Sigmoid colon (tissue), 4 donors: ENCODE measurements at regions not wholly inside any gene's neighbourhood (a gene's known extent, or its start where the extent isn't known, plus 50 kb on each side); places are given as distances from the start of the nearest gene placed in this dataset.

Experiments used
- EP300 ChIP-seq, 4 donors: sonication (generic); formaldehyde crosslinking; IDR thresholded peaks; one replicate each; pipeline ENCODE4 v1.6.1; 2017; ENCODE audit warnings: antibody characterized with exemption in 4 of 4
- TF ChIP-seq, protein P1 (sequence below), 4 experiments: fragments of 450-650 bp in 3 of 4; fragments of 200-600 bp in 1 of 4; IDR thresholded peaks; one replicate each; pipeline ENCODE4 v1.5.1; 2016 to 2019; ENCODE audit warnings: antibody characterized with exemption in 4 of 4, mild to moderate bottlenecking in 3 of 4, moderate library complexity in 2 of 4

DNA sequence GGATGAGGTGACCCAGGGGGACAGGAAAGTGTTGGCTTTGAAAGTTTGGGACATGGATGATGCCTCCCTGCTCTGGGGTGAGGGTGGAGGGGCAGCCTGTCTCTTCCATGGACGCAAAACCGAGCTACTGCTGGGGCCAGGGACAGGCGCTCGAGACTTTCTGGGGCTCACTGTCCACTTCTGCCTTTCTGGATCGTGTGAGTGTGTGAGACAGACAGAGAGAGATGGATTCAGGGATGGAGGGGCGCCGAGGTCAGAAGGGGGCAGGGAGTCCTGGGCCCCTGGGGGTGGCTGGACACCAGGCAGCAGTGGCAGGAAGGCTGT lies 78.0 kb upstream of the GATA5 start:
- TF ChIP-seq, protein P1, sequence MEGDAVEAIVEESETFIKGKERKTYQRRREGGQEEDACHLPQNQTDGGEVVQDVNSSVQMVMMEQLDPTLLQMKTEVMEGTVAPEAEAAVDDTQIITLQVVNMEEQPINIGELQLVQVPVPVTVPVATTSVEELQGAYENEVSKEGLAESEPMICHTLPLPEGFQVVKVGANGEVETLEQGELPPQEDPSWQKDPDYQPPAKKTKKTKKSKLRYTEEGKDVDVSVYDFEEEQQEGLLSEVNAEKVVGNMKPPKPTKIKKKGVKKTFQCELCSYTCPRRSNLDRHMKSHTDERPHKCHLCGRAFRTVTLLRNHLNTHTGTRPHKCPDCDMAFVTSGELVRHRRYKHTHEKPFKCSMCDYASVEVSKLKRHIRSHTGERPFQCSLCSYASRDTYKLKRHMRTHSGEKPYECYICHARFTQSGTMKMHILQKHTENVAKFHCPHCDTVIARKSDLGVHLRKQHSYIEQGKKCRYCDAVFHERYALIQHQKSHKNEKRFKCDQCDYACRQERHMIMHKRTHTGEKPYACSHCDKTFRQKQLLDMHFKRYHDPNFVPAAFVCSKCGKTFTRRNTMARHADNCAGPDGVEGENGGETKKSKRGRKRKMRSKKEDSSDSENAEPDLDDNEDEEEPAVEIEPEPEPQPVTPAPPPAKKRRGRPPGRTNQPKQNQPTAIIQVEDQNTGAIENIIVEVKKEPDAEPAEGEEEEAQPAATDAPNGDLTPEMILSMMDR (IDR thresholded peaks at IDR 0.05) = no peak
- TF ChIP-seq EP300 (IDR thresholded peaks at IDR 0.05) = no peak
